ENCODE measurements at regions not wholly inside any gene's neighbourhood (a gene's known extent, or its start where the extent isn't known, plus 50 kb on each side); places are given as distances from the start of the nearest gene placed in this dataset.

DNA sequence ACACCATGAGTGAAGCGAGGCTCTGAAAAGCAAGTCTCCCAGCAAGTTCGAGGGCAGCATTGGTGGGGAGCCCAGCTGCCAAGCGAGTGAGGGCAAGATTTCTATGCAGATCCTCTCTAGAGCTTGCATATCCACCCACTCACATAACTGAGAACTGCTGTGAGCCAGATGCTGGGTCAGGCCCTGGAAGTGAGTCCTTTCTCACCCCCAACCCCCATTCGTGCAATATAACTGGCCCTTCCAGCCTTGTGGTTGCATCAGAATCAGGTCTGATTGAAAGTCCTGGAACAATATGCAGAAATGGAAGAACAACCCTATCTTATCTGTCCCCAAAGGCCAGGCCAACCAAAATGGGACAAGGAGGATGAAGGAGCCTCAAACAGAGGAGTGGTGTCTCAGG is 146.6 kb downstream of the IRX5 start:
- no peak for TF ChIP-seq CTCF (IDR thresholded peaks at IDR 0.05; ENCODE audit: low read depth, low read length, missing control alignments)
- H3K4me3 ChIP-seq (ENCODE audit: low read depth, low read length): no peak overlapping the region
- no peak for DNase-seq (ENCODE audit: low read depth)

DNA sequence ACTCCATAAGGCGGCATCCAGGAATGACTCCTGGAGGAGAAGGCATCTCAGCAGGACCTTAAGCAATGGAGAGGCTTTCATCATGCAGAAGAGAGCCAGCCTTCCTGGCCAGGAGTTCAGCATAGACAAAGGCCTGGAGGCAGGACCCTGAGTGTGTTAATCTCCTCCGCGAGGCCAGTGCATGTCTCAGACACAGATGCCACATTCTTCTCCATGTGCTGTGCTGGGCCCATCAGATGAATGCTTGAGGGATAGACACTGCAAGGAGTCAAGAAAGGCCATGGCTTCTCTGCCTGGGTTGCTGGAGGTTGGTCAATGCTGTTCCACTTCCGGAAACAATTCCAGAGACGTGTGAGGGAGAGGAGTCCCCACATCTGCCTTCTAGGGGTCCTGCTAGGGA is 147.5 kb downstream of the IRX5 start:
- H3K4me3 ChIP-seq (ENCODE audit: low read depth, low read length): no peak overlapping the region
- DNase-seq (ENCODE audit: low read depth): no peak
- no peak for TF ChIP-seq CTCF (IDR thresholded peaks at IDR 0.05; ENCODE audit: low read depth, low read length, missing control alignments)

- TF ChIP-seq CTCF (IDR thresholded peaks at IDR 0.05; ENCODE audit: low read depth, low read length, missing control alignments): no peak
- no peak overlapping the region for H3K4me3 ChIP-seq (ENCODE audit: low read depth, low read length)
- no peak for DNase-seq (ENCODE audit: low read depth)
Observed at GRCh38 chr16:55078699-55079410, 148.2 kb downstream of the IRX5 start.

DNA sequence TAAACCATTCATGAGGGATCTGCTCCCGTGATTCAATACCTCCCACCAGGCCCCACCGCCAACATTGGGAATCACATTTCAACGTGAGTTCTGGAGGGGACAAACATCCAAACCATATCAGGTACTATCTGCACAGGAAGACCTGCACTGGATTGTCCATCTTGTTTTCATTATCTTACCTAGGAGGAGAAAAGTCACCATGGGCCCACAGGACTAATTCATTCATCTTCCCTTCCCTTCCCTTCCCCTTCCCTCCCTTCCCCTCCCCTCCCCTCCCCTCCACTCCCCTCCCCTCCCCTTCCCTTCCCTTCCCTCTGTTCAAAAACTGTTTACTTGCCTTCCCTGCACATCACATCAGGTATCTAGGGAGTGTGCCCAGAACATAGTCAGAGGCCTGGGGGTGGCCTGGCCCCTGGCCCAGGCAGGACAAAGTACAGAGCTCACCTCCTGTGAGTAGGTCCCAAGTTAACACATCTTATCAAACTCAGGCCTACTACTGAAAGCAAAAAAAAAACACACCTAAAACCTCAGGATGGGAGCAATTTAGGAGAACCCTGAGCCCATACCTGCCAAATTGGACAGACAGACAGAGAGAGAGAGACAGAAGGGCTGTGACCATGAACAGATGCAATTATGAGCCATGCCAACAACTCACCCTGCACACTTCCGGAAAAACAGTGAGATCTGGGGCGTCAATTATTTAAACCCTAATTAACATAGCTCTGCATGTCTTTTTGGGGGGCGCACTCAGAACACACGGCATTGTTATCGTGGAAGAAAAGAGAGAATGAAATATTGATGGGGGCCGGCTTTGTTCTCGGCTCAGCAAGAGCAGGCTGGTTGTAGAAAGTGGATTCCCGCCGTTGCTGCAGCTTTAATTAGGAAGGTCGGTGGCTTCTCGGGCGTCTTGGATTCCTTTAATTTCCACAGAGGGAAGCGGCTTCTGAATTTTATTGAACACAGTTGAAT is 151.2 kb downstream of the IRX5 start:
- DNase-seq (ENCODE audit: low read depth): no peak
- no peak for TF ChIP-seq CTCF (IDR thresholded peaks at IDR 0.05; ENCODE audit: low read depth, low read length, missing control alignments)

DNA sequence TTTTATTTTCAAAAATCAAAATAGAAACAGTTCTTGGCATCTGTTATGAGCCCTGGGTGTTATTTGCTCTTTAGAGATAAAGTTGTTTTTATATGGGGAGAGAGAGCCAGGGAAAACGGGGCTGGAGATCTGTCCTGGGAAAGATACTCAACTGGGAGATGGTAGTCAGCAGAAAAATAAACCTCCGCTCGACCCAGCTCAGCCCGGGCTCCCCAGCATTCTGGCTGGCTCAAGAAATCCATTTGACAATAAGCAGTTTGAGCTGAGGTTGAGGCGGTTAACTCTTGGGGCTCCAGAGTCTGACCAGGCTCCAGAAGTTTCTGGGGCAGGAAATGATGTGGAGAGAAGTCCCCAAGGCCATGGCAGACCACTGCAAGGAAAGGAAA is 151.9 kb downstream of the IRX5 start:
- no peak for DNase-seq (ENCODE audit: low read depth)
- H3K4me3 ChIP-seq (ENCODE audit: low read depth, low read length): no peak overlapping the region
- TF ChIP-seq CTCF (IDR thresholded peaks at IDR 0.05; ENCODE audit: low read depth, low read length, missing control alignments): no peak

More for the DNA sequence above, 151.2 kb downstream of the IRX5 start:
- no peak overlapping the region for H3K4me3 ChIP-seq (ENCODE audit: low read depth, low read length)

GRCh38 chr16:55083052-55083451 is 152.4 kb downstream of the IRX5 start:
- TF ChIP-seq CTCF (IDR thresholded peaks at IDR 0.05; ENCODE audit: low read depth, low read length, missing control alignments): no peak
- DNase-seq (ENCODE audit: low read depth): no peak
- H3K4me3 ChIP-seq (ENCODE audit: low read depth, low read length): no peak overlapping the region

Measured in GM12864 (cell line).